ENCODE measurements at regions not wholly inside any gene's neighbourhood (a gene's known extent, or its start where the extent isn't known, plus 50 kb on each side); places are given as distances from the start of the nearest gene placed in this dataset.

GRCh38 chr10:128498746-128499145, 372.5 kb upstream of the MKI67 start:
- TF ChIP-seq CTCF (conservative IDR thresholded peaks at IDR 0.05; ENCODE audit: low read depth, low read length), result no peak
- no peak overlapping the region for H3K4me3 ChIP-seq (ENCODE audit: low read length)
- DNase-seq (ENCODE audit: low read depth), result no peak

GRCh38 chr10:128499486-128499885, 373.3 kb upstream of the MKI67 start:
- no peak overlapping the region for H3K4me3 ChIP-seq (ENCODE audit: low read length)
- no peak for TF ChIP-seq CTCF (conservative IDR thresholded peaks at IDR 0.05; ENCODE audit: low read depth, low read length)
- DNase-seq (ENCODE audit: low read depth), result no peak

GRCh38 chr10:128499956-128500355, 373.7 kb upstream of the MKI67 start:
- DNase-seq (ENCODE audit: low read depth), result no peak
- no peak for TF ChIP-seq CTCF (conservative IDR thresholded peaks at IDR 0.05; ENCODE audit: low read depth, low read length)
- no peak overlapping the region for H3K4me3 ChIP-seq (ENCODE audit: low read length)

GRCh38 chr10:128500642-128501041, 374.4 kb upstream of the MKI67 start:
- DNase-seq (ENCODE audit: low read depth), result no peak
- no peak for TF ChIP-seq CTCF (conservative IDR thresholded peaks at IDR 0.05; ENCODE audit: low read depth, low read length)
- no peak overlapping the region for H3K4me3 ChIP-seq (ENCODE audit: low read length)

- no peak overlapping the region for H3K4me3 ChIP-seq (ENCODE audit: low read length)
- no peak for TF ChIP-seq CTCF (conservative IDR thresholded peaks at IDR 0.05; ENCODE audit: low read depth, low read length)
- no peak for DNase-seq (ENCODE audit: low read depth)
These were observed 379.1 kb upstream of the MKI67 start for GRCh38 chr10:128505346-128505745.

GRCh38 chr10:128506423-128506822, 380.2 kb upstream of the MKI67 start:
- no peak for DNase-seq (ENCODE audit: low read depth)
- TF ChIP-seq CTCF (conservative IDR thresholded peaks at IDR 0.05; ENCODE audit: low read depth, low read length), result no peak
- no peak overlapping the region for H3K4me3 ChIP-seq (ENCODE audit: low read length)

- no peak for DNase-seq (ENCODE audit: low read depth)
- no peak overlapping the region for H3K4me3 ChIP-seq (ENCODE audit: low read length)
- no peak for TF ChIP-seq CTCF (conservative IDR thresholded peaks at IDR 0.05; ENCODE audit: low read depth, low read length)
These were observed 380.8 kb upstream of the MKI67 start for GRCh38 chr10:128507066-128507465.
